LNCaP clone FGC (cell line): ENCODE measurements at regions not wholly inside any gene's neighbourhood (a gene's known extent, or its start where the extent isn't known, plus 50 kb on each side); places are given as distances from the start of the nearest gene placed in this dataset.
A peak's percentile ranks its signal among the peaks of the same experiment; 100 is the strongest.

Experiments
- DNase-seq: peaks from one replicate; pipeline ENCODE4 v3.0.0-alpha.2; 2011; ENCODE audit warnings: low read depth
- H3K4me3 ChIP-seq: 2 replicates; pipeline ENCODE4 v1.5.1; 2011; ENCODE audit warnings: mild to moderate bottlenecking, low read depth, low read length, control low read depth
- CTCF ChIP-seq: IDR thresholded peaks from 2 replicates; pipeline ENCODE4 v1.5.1; 2012; ENCODE audit warnings: mild to moderate bottlenecking; ENCODE audit not compliant: control insufficient read depth, insufficient read depth; ENCODE audit errors: extremely low read depth

GRCh38 chrX:17206584-17206983, 168.4 kb upstream of the NHS start:
- no peak overlapping the region for H3K4me3 ChIP-seq
- no peak for DNase-seq
- TF ChIP-seq CTCF = no peak

- DNase-seq = no peak
- no peak for TF ChIP-seq CTCF
- H3K4me3 ChIP-seq = no peak overlapping the region
Measured at GRCh38 chrX:17214962-17215361, 160.0 kb upstream of the NHS start.

GRCh38 chrX:17226736-17227135, 148.3 kb upstream of the NHS start:
- TF ChIP-seq CTCF = no peak
- DNase-seq = no peak
- H3K4me3 ChIP-seq = no peak overlapping the region

- no peak overlapping the region for H3K4me3 ChIP-seq
- no peak for DNase-seq
- TF ChIP-seq CTCF = no peak
Measured at GRCh38 chrX:17237146-17237545, 137.9 kb upstream of the NHS start.

- TF ChIP-seq CTCF = peak; percentile 59
- no peak overlapping the region for H3K4me3 ChIP-seq
- peak; percentile 8 for DNase-seq
Measured at GRCh38 chrX:17242470-17242869, 132.5 kb upstream of the NHS start.

GRCh38 chrX:17247144-17247543, 127.9 kb upstream of the NHS start:
- TF ChIP-seq CTCF = no peak
- H3K4me3 ChIP-seq = no peak overlapping the region
- DNase-seq = no peak

GRCh38 chrX:17262123-17262522, 112.9 kb upstream of the NHS start:
- no peak for DNase-seq
- TF ChIP-seq CTCF = no peak
- no peak overlapping the region for H3K4me3 ChIP-seq
